RCC 7860 (cell line): ENCODE measurements at regions not wholly inside any gene's neighbourhood (a gene's known extent, or its start where the extent isn't known, plus 50 kb on each side); places are given as distances from the start of the nearest gene placed in this dataset.
A peak's percentile ranks its signal among the peaks of the same experiment; 100 is the strongest.

Experiments
- DNase-seq: peaks from one replicate; pipeline ENCODE4 v3.0.0-alpha.2; 2015; ENCODE audit warnings: low spot score
- FAIRE-seq: peaks from 2 replicates; lab custom pipeline; 2012; peaks lifted over from hg19 to GRCh38; lab: Jason Lieb, UNC

- no peak for DNase-seq
- no peak for FAIRE-seq
Observed at GRCh38 chr13:79765331-79765730, 284.4 kb downstream of the NDFIP2 start.

GRCh38 chr13:79749984-79750551 lies 269.1 kb downstream of the NDFIP2 start:
- peak; percentile 49 for FAIRE-seq

DNA sequence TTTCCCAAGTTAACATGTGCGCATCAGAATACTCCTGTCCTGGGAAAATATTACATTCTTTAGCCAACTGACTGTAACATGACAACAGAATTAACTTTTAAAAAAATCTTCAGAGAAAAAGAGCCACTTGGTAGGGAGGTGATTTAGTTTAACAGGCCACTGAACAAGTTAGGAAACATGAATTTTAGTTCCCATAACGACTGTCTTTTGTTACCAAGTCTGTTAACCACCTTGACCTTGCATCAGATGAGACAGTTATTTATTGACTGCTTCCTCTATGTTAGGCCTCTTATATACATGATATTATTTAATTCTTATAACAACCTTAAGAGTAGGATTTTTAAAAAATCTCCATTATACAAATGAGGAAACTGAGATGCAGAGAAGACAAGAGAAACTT lies 268.6 kb downstream of the NDFIP2 start:
- DNase-seq: no peak
- FAIRE-seq: no peak

More at GRCh38 chr13:79749984-79750551, 269.1 kb downstream of the NDFIP2 start:
- peak; percentile 63 for DNase-seq

- no peak for DNase-seq
- FAIRE-seq: no peak
Observed at GRCh38 chr13:79745081-79745480, 264.1 kb downstream of the NDFIP2 start.

GRCh38 chr13:79742923-79743322 lies 262.0 kb downstream of the NDFIP2 start:
- no peak for FAIRE-seq

DNA sequence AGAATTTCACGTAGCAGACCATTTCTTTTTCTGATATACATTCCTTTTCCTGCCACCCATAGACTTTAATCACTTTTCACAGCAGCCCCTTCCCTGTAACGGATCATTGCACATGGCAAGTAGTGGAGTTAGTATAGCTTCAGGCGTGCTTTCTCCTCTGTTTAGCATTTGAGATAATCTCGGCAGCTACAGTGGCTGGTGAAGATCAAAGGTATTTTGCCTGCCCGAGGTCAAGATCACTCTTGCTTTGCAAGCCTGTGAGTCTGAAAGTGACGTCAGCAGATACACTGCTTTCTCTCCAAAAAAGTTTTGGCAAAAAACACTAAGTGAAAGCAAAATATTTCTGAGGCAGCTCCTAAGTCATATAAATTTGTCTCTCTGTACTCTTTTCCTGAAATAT lies 260.0 kb downstream of the NDFIP2 start:
- no peak for DNase-seq
- no peak for FAIRE-seq

More at GRCh38 chr13:79742923-79743322, 262.0 kb downstream of the NDFIP2 start:
- no peak for DNase-seq

- FAIRE-seq (no peak), DNase-seq (no peak)
Observed at GRCh38 chr13:79736356-79736755, 255.4 kb downstream of the NDFIP2 start.

DNA sequence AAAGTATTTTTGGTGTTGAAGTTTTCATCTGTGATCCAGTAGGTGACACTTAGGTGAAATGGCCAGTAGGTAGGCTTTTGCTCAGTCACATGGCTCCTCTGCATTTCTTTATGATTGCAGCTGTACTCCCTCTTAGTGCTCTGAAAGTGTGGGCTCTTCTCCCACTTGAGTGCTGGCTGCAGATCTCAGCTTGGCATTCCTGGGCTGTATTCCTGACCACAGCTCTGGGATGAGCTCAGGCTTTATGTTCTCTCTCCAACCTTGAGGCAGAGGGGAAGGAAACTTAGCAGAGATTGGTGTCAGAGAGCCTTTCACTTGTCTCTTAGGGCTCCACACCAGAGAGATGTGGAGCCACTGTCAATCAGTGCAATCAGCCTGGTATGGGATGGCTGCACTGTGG lies 254.3 kb downstream of the NDFIP2 start:
- no peak for FAIRE-seq
- DNase-seq: no peak

DNA sequence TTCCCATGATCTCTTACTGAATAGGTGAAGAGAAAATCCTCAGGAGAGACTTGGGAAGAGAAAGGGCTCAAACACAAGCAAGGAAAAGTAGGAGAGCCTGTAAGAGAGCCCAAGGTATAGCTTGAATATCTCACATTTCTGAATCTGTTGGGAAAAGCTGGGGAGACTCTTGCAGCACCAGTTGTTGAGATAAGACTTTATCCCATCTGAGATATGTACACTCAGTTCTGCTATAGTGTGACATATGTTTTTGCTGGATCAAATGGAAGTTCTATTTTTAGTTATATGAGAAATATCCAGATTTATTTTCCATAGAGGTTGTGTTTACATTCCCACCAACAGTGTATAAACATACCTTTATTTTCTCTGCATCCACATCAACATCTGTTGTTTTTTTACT lies 246.1 kb downstream of the NDFIP2 start:
- FAIRE-seq (no peak), DNase-seq (no peak)

- FAIRE-seq (no peak), DNase-seq (no peak)
Observed at GRCh38 chr13:79725841-79726240, 244.9 kb downstream of the NDFIP2 start.

DNA sequence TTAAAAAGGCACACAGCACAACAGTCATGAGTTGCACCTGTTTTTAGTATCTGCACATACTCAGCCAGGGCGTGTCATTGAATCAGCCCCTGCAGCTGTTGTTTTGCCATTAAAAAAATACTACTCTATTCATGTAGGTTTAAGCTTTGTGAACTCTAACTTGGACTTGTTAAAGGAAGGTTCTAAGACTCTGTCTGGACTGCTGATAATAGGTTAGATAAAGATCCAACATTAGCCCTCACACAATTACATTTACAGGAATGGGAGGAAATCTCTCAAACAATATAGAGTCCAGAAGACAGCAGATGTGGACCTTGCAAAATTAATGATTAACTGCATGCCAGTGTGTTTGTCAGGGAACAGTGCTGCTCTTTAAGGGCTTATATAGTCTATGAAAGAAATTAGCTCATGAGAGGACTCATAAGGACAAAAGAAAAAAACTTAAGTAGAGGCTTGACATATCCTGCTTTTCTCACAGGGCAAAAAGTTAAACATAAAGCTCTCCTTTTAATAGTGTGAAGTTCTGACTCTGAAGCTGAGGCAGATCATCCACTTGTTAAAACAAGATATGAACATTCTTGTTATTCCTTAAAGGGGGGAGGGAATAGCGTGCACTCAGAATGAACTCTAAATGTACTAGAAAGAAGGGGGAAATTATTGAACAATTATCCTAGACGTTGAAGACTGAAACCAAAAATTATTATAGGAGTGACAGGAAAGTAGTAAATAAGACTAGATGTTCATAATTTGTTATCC lies 243.6 kb downstream of the NDFIP2 start:
- no peak for DNase-seq
- no peak for FAIRE-seq

DNA sequence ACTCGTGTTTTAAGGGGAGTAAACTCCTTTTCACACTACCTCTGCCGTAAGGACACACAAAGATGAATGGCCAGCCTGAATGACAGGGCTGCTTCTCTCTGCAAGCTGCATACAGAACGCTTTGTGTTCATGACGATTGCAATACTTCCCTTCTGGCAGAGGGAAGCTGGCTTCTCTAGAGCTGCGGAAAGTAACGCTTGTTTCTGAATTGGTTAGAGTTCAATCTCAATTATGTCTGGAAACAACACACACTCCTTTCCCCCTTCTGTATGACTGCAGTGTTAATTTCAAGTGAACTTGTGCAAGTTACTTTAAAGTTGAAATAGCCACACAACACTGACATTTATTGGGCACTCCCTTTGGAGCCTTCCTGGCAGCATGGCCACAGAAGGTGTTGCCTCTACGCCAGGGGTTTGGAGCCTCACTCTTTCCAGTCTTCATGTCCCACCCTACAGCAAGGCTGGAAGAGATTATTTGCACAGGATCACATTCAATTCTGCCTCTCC lies 242.6 kb downstream of the NDFIP2 start:
- no peak for DNase-seq
- FAIRE-seq: no peak

- DNase-seq (no peak), FAIRE-seq (no peak)
Observed at GRCh38 chr13:79722885-79723445, 242.0 kb downstream of the NDFIP2 start.

DNA sequence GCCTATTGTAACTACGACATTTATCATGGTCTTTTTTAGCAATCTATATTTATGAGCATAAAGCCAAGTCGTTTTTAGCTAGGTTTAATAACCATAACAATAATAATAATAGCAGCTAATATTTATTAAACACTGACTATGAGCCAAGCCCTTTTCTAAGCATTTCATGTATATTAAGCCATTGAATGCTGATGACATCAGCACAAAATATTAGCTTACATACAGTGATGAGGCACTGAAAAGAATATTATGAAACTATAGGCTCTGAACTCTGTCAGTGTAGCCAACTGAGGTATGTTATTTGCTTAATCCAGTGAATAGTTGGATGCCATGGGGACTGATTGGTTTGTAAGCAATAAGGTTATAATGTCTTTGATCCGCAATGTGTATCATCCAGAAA lies 235.2 kb downstream of the NDFIP2 start:
- FAIRE-seq: no peak

DNA sequence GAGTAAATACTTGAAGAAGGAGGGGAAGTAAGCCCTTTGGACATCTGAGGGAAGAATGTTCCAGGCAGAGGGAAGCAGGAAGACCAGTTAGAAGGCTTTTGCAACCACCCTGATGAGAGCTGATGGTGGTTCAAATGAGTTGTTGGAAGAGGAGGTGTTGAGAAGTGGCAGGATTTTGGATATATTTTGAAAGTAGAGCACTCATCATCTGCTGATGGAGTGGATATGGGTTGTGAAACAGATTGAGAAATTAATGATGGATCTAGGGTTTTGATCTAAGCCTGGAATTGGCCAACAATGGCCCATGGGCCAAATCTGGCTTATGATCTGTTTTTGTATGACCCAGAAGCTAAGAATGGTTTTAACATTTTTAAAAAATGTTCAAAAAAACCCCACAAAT lies 230.7 kb downstream of the NDFIP2 start:
- no peak for DNase-seq
- FAIRE-seq: no peak

More for the DNA sequence above, 235.2 kb downstream of the NDFIP2 start:
- DNase-seq: no peak

- FAIRE-seq: no peak
- no peak for DNase-seq
Observed at GRCh38 chr13:79710376-79710775, 229.4 kb downstream of the NDFIP2 start.

- DNase-seq: no peak
- no peak for FAIRE-seq
Observed at GRCh38 chr13:79709471-79709870, 228.5 kb downstream of the NDFIP2 start.

GRCh38 chr13:79703772-79704171 lies 222.8 kb downstream of the NDFIP2 start:
- DNase-seq (no peak), FAIRE-seq (no peak)

- no peak for DNase-seq
- no peak for FAIRE-seq
Observed at GRCh38 chr13:79695754-79696153, 214.8 kb downstream of the NDFIP2 start.

- no peak for FAIRE-seq
Observed at GRCh38 chr13:79692846-79693245, 211.9 kb downstream of the NDFIP2 start.

GRCh38 chr13:79691826-79692225 lies 210.9 kb downstream of the NDFIP2 start:
- DNase-seq: no peak
- FAIRE-seq: no peak

More at GRCh38 chr13:79692846-79693245, 211.9 kb downstream of the NDFIP2 start:
- no peak for DNase-seq

DNA sequence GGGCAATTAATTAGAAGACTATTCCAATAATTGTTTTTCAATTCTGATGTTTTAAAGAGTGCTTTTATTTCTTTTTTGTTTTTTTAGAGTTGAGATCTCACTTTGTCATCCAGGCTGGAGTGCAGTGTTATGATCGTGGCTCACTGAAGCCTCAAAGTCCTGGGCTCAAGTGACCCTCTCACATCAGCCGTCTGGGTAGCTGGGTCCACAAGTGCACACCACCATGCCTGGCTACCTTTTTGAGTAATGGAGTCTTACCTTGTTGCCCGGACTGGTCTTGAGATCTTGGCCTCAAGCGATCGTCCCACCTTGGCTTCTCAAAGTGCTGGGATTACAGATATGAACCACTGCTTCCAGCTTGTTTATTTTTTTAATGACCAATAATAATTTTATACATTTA lies 207.8 kb downstream of the NDFIP2 start:
- no peak for DNase-seq
- no peak for FAIRE-seq
